Right atrium auricular region (tissue), 2 donors: ENCODE measurements at regions not wholly inside any gene's neighbourhood (a gene's known extent, or its start where the extent isn't known, plus 50 kb on each side); places are given as distances from the start of the nearest gene placed in this dataset.

Experiments
- DNase-seq: peaks from one replicate; pipeline ENCODE4 v3.0.0-alpha.2; 2019; ENCODE audit warnings: low spot score
- H3K27ac ChIP-seq, 2 donors: fragments of 200-600 bp; sonication (generic); 1 replicate in 1 of 2; 2 replicates in 1 of 2; pipeline ENCODE4 v1.5.1; 2016 to 2019
- H3K27me3 ChIP-seq, 2 donors: fragments of 200-600 bp; sonication (generic); one replicate each; pipeline versions ENCODE4 v1.5.1 to v1.6.0; 2017 to 2019
- H3K36me3 ChIP-seq: fragments of 200-600 bp; sonication (generic); one replicate; pipeline ENCODE4 v1.5.1; 2016
- H3K4me1 ChIP-seq, 2 donors: fragments of 200-600 bp; sonication (generic); one replicate each; pipeline versions ENCODE4 v1.5.1 to v1.6.0; 2017 to 2019
- H3K4me3 ChIP-seq, 2 donors: fragments of 200-600 bp; sonication (generic); 1 replicate in 1 of 2; 2 replicates in 1 of 2; pipeline ENCODE4 v1.5.1; 2017 to 2019; ENCODE audit warnings: mild to moderate bottlenecking in 1 of 2, moderate library complexity in 1 of 2
- H3K9me3 ChIP-seq, 2 donors: fragments of 200-600 bp; sonication (generic); one replicate each; pipeline ENCODE4 v1.5.1; 2019
- TF ChIP-seq, protein P1 (sequence below), 2 donors: fragments of 200-600 bp; sonication (generic); IDR thresholded peaks; one replicate each; pipeline ENCODE4 v1.5.1; 2019; ENCODE audit warnings: antibody characterized with exemption in 2 of 2

DNA sequence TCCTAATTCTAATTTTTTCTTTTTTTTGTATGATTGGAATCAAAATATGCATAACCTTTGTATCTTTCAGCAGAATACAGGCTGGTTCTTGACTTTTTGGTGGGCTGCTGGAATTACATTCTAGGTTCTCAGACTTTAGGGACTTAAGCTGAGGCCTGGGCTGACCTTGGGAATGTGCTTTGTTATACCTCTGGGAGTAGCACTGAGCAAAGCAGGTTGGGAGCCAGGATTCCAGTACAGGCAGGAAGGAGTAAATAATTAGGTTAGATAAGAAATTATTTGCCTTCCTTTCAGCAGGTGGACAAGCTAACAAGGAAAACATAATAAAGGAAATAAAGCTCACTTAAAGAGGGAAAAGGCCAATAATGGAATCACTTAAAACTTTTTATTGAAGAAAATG, 49.9 kb upstream of the SLC4A4 start:
- no peak overlapping the region for H3K4me3 ChIP-seq
- no peaks in the 10 kb centered on the region for H3K9me3 ChIP-seq
- no peak for DNase-seq
- no peaks in the 10 kb centered on the region for H3K27me3 ChIP-seq
- H3K36me3 ChIP-seq = no peaks in the 10 kb centered on the region
- no peaks in the 10 kb centered on the region for H3K4me1 ChIP-seq
- H3K27ac ChIP-seq = no peak overlapping the region
- TF ChIP-seq, protein P1, sequence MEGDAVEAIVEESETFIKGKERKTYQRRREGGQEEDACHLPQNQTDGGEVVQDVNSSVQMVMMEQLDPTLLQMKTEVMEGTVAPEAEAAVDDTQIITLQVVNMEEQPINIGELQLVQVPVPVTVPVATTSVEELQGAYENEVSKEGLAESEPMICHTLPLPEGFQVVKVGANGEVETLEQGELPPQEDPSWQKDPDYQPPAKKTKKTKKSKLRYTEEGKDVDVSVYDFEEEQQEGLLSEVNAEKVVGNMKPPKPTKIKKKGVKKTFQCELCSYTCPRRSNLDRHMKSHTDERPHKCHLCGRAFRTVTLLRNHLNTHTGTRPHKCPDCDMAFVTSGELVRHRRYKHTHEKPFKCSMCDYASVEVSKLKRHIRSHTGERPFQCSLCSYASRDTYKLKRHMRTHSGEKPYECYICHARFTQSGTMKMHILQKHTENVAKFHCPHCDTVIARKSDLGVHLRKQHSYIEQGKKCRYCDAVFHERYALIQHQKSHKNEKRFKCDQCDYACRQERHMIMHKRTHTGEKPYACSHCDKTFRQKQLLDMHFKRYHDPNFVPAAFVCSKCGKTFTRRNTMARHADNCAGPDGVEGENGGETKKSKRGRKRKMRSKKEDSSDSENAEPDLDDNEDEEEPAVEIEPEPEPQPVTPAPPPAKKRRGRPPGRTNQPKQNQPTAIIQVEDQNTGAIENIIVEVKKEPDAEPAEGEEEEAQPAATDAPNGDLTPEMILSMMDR (IDR thresholded peaks at IDR 0.05) = no peak
